H1 (cell line): ENCODE measurements at regions not wholly inside any gene's neighbourhood (a gene's known extent, or its start where the extent isn't known, plus 50 kb on each side); places are given as distances from the start of the nearest gene placed in this dataset.

Source experiments
- CEBPB ChIP-seq: IDR thresholded peaks from 2 replicates; pipeline ENCODE4 v1.6.1; 2012; ENCODE audit warnings: low read depth, low read length
- EP300 ChIP-seq, 2 experiments: IDR thresholded peaks; 1 replicate in 1 of 2; 2 replicates in 1 of 2; pipeline ENCODE4 v1.6.1; 2011 to 2012; ENCODE audit warnings: low read depth in 2 of 2, low read length in 2 of 2, mild to moderate bottlenecking in 2 of 2, borderline replicate concordance in 1 of 2, inconsistent platforms in 1 of 2, moderate library complexity in 1 of 2
- RBBP5 ChIP-seq: IDR thresholded peaks from 2 replicates; pipeline ENCODE4 v1.7.1; 2012; ENCODE audit warnings: low read depth, mild to moderate bottlenecking, inconsistent platforms, low read length, moderate library complexity, borderline replicate concordance
- RNF2 ChIP-seq: fragments of 200-900, 300-1000 bp; sonication (generic); IDR thresholded peaks from 2 replicates; pipeline ENCODE4 v1.7.1; 2016; ENCODE audit warnings: borderline replicate concordance, low read depth, mild to moderate bottlenecking, antibody characterized with exemption, low read length; ENCODE audit not compliant: poor library complexity, severe bottlenecking; ENCODE audit errors: missing control alignments
- RXRA ChIP-seq: IDR thresholded peaks from 2 replicates; pipeline ENCODE4 v1.6.1; 2011; ENCODE audit warnings: low read depth, mild to moderate bottlenecking, low read length, moderate library complexity; ENCODE audit not compliant: insufficient read depth
- TF ChIP-seq, protein P1 (sequence below), 3 experiments: IDR thresholded peaks; 1 replicate in 2 of 3; 2 replicates in 1 of 3; pipeline versions ENCODE4 v1.5.1 to v1.6.1; 2011; ENCODE audit warnings: low read length in 3 of 3, mild to moderate bottlenecking in 3 of 3, inconsistent platforms in 2 of 3, low read depth in 1 of 3, moderate library complexity in 1 of 3; ENCODE audit not compliant: insufficient read depth in 1 of 3; ENCODE audit errors: control extremely low read depth in 1 of 3

DNA sequence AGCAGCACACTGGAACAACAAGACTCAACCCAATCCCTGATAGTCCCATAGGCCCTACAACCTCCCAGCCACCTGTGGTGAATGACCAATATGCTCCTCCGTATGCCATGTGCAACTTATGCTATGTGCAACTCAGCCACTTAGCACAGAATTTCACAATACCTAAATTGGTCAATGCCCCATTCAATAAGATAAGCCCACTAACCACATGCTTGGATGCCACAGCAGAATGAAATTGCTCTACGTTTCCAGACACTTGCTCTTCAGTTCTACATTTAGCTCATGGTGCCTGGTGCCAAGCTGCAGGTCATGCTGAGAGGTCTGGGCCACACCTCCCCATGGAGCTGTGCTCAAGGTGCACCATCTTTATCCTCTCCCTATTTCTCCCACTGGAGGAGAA is 159.8 kb downstream of the EN1 start (continued):
- TF ChIP-seq EP300 (IDR thresholded peaks at IDR 0.05; ENCODE audit: borderline replicate concordance in 1 of 2, low read depth in 2 of 2, low read length in 2 of 2): no peak
- TF ChIP-seq RNF2: no peak
- TF ChIP-seq, protein P1, sequence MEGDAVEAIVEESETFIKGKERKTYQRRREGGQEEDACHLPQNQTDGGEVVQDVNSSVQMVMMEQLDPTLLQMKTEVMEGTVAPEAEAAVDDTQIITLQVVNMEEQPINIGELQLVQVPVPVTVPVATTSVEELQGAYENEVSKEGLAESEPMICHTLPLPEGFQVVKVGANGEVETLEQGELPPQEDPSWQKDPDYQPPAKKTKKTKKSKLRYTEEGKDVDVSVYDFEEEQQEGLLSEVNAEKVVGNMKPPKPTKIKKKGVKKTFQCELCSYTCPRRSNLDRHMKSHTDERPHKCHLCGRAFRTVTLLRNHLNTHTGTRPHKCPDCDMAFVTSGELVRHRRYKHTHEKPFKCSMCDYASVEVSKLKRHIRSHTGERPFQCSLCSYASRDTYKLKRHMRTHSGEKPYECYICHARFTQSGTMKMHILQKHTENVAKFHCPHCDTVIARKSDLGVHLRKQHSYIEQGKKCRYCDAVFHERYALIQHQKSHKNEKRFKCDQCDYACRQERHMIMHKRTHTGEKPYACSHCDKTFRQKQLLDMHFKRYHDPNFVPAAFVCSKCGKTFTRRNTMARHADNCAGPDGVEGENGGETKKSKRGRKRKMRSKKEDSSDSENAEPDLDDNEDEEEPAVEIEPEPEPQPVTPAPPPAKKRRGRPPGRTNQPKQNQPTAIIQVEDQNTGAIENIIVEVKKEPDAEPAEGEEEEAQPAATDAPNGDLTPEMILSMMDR (IDR thresholded peaks at IDR 0.05; ENCODE audit: control extremely low read depth in 1 of 3, insufficient read depth in 1 of 3, low read depth in 1 of 3, low read length in 3 of 3): no peak
- TF ChIP-seq RXRA: no peak
- TF ChIP-seq RBBP5: no peak
- no peak for TF ChIP-seq CEBPB
